GM23338 (cell line): ENCODE measurements at regions not wholly inside any gene's neighbourhood (a gene's known extent, or its start where the extent isn't known, plus 50 kb on each side); places are given as distances from the start of the nearest gene placed in this dataset.

Source experiments
- ATAC-seq: fragments of 200-7000 bp; cut with Tn5 transposase; 3 replicates; pipeline ENCODE4 v1.9.1; 2020
- DNase-seq: peaks from one replicate; pipeline ENCODE4 v3.0.0-alpha.2; 2015; ENCODE audit warnings: low spot score
- H2AFZ ChIP-seq: fragments of 200-600 bp; sonication (generic); 2 replicates; pipeline ENCODE4 v1.8.0; 2016; ENCODE audit warnings: antibody characterized with exemption, mild to moderate bottlenecking, moderate library complexity
- H3F3A ChIP-seq: fragments of 200-600 bp; sonication (generic); replicated peaks from 2 replicates; pipeline ENCODE4 v1.8.0; 2017; ENCODE audit warnings: antibody characterized with exemption, mixed run types, low read depth
- H3K27ac ChIP-seq: fragments of 200-600 bp; sonication (generic); 2 replicates; pipeline ENCODE4 v1.6.1; 2016; ENCODE audit warnings: low read depth
- H3K27me3 ChIP-seq: fragments of 200-600 bp; sonication (generic); 2 replicates; pipeline ENCODE4 v1.8.0; 2016; ENCODE audit warnings: mild to moderate bottlenecking, mixed run types, moderate library complexity; ENCODE audit not compliant: insufficient read depth
- H3K36me3 ChIP-seq: fragments of 200-600 bp; sonication (generic); 2 replicates; pipeline ENCODE4 v1.8.0; 2016; ENCODE audit warnings: mild to moderate bottlenecking; ENCODE audit not compliant: insufficient read depth
- H3K4me1 ChIP-seq: fragments of 200-600 bp; sonication (generic); 2 replicates; pipeline ENCODE4 v1.8.0; 2016; ENCODE audit warnings: mild to moderate bottlenecking, moderate library complexity; ENCODE audit not compliant: insufficient read depth
- H3K4me2 ChIP-seq: fragments of 200-600 bp; sonication (generic); 2 replicates; pipeline ENCODE4 v1.7.1; 2017; ENCODE audit warnings: mixed run types
- H3K4me3 ChIP-seq: fragments of 200-600 bp; sonication (generic); 2 replicates; pipeline ENCODE4 v1.6.1; 2016; ENCODE audit warnings: mixed run types
- H3K79me2 ChIP-seq: fragments of 200-600 bp; sonication (generic); replicated peaks from 2 replicates; pipeline ENCODE4 v1.8.0; 2017; ENCODE audit warnings: mild to moderate bottlenecking; ENCODE audit not compliant: insufficient read depth
- H3K9me2 ChIP-seq: fragments of 200-600 bp; sonication (generic); 2 replicates; pipeline ENCODE4 v1.8.0; 2017; ENCODE audit not compliant: insufficient read depth
- H4K20me1 ChIP-seq: fragments of 200-600 bp; sonication (generic); replicated peaks from 2 replicates; pipeline ENCODE4 v1.8.0; 2017; ENCODE audit warnings: mild to moderate bottlenecking; ENCODE audit not compliant: insufficient read depth
- H3K27ac Mint-ChIP-seq: 2 replicates; pipeline ENCODE4 v1.8.0; 2020; ENCODE audit warnings: inconsistent platforms, mild to moderate bottlenecking, moderate library complexity, mixed read lengths
- H3K27me3 Mint-ChIP-seq: 3 replicates; pipeline ENCODE4 v1.8.0; 2022; ENCODE audit warnings: low read depth, mild to moderate bottlenecking, moderate library complexity, mixed read lengths, inconsistent platforms; ENCODE audit not compliant: insufficient read depth, poor library complexity
- H3K36me3 Mint-ChIP-seq: 3 replicates; pipeline ENCODE4 v1.8.0; 2021; ENCODE audit warnings: low read depth, mild to moderate bottlenecking, inconsistent platforms, moderate library complexity, mixed read lengths
- H3K4me1 Mint-ChIP-seq: 3 replicates; pipeline ENCODE4 v1.8.0; 2020; ENCODE audit warnings: mild to moderate bottlenecking, inconsistent platforms, mixed read lengths
- H3K4me3 Mint-ChIP-seq: 3 replicates; pipeline ENCODE4 v1.8.0; 2021; ENCODE audit warnings: moderate library complexity, mild to moderate bottlenecking, inconsistent platforms, mixed read lengths
- H3K9me3 Mint-ChIP-seq: 3 replicates; pipeline ENCODE4 v1.8.0; 2020; ENCODE audit warnings: moderate library complexity, mild to moderate bottlenecking, inconsistent platforms, mixed read lengths
- ETS1 ChIP-seq: IDR thresholded peaks from 2 replicates; pipeline ENCODE4 v1.6.1; 2016; ENCODE audit warnings: antibody characterized with exemption
- EZH2 ChIP-seq: fragments of 200-600 bp; sonication (generic); IDR thresholded peaks from one replicate; pipeline ENCODE4 v1.8.0; 2017; ENCODE audit warnings: antibody characterized with exemption, mild to moderate bottlenecking, low read depth; ENCODE audit not compliant: unreplicated experiment
- EZH2phosphoT487 ChIP-seq: fragments of 200-600 bp; sonication (generic); IDR thresholded peaks from one replicate; pipeline ENCODE4 v1.8.1; 2018; ENCODE audit warnings: antibody characterized with exemption; ENCODE audit not compliant: unreplicated experiment
- JUNB ChIP-seq: IDR thresholded peaks from one replicate; pipeline ENCODE4 v1.6.1; 2016; ENCODE audit warnings: antibody characterized with exemption; ENCODE audit not compliant: unreplicated experiment
- NANOG ChIP-seq: IDR thresholded peaks from 2 replicates; pipeline ENCODE4 v1.6.1; 2016; ENCODE audit warnings: antibody characterized with exemption, borderline replicate concordance
- POLR2AphosphoS5 ChIP-seq: IDR thresholded peaks from 2 replicates; pipeline ENCODE4 v1.6.1; 2016; ENCODE audit warnings: antibody characterized with exemption, low read depth
- REST ChIP-seq: IDR thresholded peaks from one replicate; pipeline ENCODE4 v1.6.1; 2018; ENCODE audit warnings: antibody characterized with exemption; ENCODE audit not compliant: unreplicated experiment
- STAT1 ChIP-seq: IDR thresholded peaks from one replicate; pipeline ENCODE4 v1.6.1; 2016; ENCODE audit warnings: antibody characterized with exemption; ENCODE audit not compliant: unreplicated experiment
- ZNF114 ChIP-seq: fragments of 250-450 bp; sonication (Bioruptor Pico); IDR thresholded peaks from 2 replicates; pipeline ENCODE4 v1.5.0; 2020; ENCODE audit warnings: mild to moderate bottlenecking, moderate library complexity
- ZNF331 ChIP-seq: fragments of 250-450 bp; sonication (Bioruptor Pico); IDR thresholded peaks from 2 replicates; pipeline ENCODE4 v1.5.0; 2020; ENCODE audit warnings: low read depth, mild to moderate bottlenecking, moderate library complexity
- ZNF462 ChIP-seq: fragments of 250-450 bp; sonication (Bioruptor Pico); IDR thresholded peaks from 2 replicates; pipeline ENCODE4 v1.5.0; 2020; ENCODE audit warnings: mild to moderate bottlenecking, moderate library complexity

GRCh38 chr2:8352296-8352695 lies 329.6 kb upstream of the ID2 start:
- H3K9me2 ChIP-seq = no peaks in the 10 kb centered on the region
- DNase-seq (no peak), ATAC-seq (no peak)
- peaks cover 7% of the 10 kb centered on the region for H3K27me3 Mint-ChIP-seq
- no peak overlapping the region for H2AFZ ChIP-seq
- H3K4me3 Mint-ChIP-seq = no peak overlapping the region
- H3K9me3 Mint-ChIP-seq = peaks cover 4% of the 10 kb centered on the region; the same call in 1 of the 3 replicates
- H3K36me3 ChIP-seq = no peaks in the 10 kb centered on the region
- no peak overlapping the region for H3K27ac ChIP-seq
- no peaks in the 10 kb centered on the region for H3K4me1 ChIP-seq
- no peaks in the 10 kb centered on the region for H3K4me1 Mint-ChIP-seq
- H3K27ac Mint-ChIP-seq = no peak overlapping the region
- H3F3A ChIP-seq = no peaks in the 10 kb centered on the region
- H3K4me2 ChIP-seq = no peak overlapping the region
- no peaks in the 10 kb centered on the region for H3K27me3 ChIP-seq
- H4K20me1 ChIP-seq = no peaks in the 10 kb centered on the region
- TF ChIP-seq EZH2phosphoT487 (no peak), ZNF114 (CRISPR knock-in tag) (no peak), POLR2AphosphoS5 (no peak)
- peaks cover 6% of the 10 kb centered on the region; the same call in 2 of the 3 replicates for H3K36me3 Mint-ChIP-seq
- H3K79me2 ChIP-seq = no peaks in the 10 kb centered on the region
- no peak overlapping the region for H3K4me3 ChIP-seq

- H3K27me3 Mint-ChIP-seq = peaks cover 7% of the 10 kb centered on the region
- ATAC-seq (no peak), DNase-seq (no peak)
- H3K4me3 Mint-ChIP-seq = no peak overlapping the region
- no peaks in the 10 kb centered on the region for H3K79me2 ChIP-seq
- no peaks in the 10 kb centered on the region for H3K4me1 ChIP-seq
- TF ChIP-seq REST = no peak
- TF ChIP-seq ZNF331 (CRISPR knock-in tag) = no peak
- no peak for TF ChIP-seq ZNF462 (CRISPR knock-in tag)
- TF ChIP-seq STAT1 = no peak
- no peak for TF ChIP-seq JUNB
- no peak for TF ChIP-seq NANOG
- TF ChIP-seq EZH2phosphoT487 = no peak
- no peak for TF ChIP-seq ETS1
- no peak for TF ChIP-seq POLR2AphosphoS5
- TF ChIP-seq EZH2 = no peak
- no peak for TF ChIP-seq ZNF114 (CRISPR knock-in tag)
- H3K4me2 ChIP-seq = no peak overlapping the region
- H3K36me3 Mint-ChIP-seq = peaks cover 6% of the 10 kb centered on the region; the same call in 2 of the 3 replicates
- no peaks in the 10 kb centered on the region for H3F3A ChIP-seq
- no peaks in the 10 kb centered on the region for H3K27me3 ChIP-seq
- no peaks in the 10 kb centered on the region for H3K36me3 ChIP-seq
- H3K9me3 Mint-ChIP-seq = peaks cover 4% of the 10 kb centered on the region; the same call in 1 of the 3 replicates
- no peak overlapping the region for H2AFZ ChIP-seq
- H3K4me3 ChIP-seq = no peak overlapping the region
- no peak overlapping the region for H3K27ac Mint-ChIP-seq
- H4K20me1 ChIP-seq = no peaks in the 10 kb centered on the region
- no peaks in the 10 kb centered on the region for H3K9me2 ChIP-seq
- no peak overlapping the region for H3K27ac ChIP-seq
- no peaks in the 10 kb centered on the region for H3K4me1 Mint-ChIP-seq
Observed at GRCh38 chr2:8352989-8353388, 328.9 kb upstream of the ID2 start.
